ENCODE measurements at regions not wholly inside any gene's neighbourhood (a gene's known extent, or its start where the extent isn't known, plus 50 kb on each side); places are given as distances from the start of the nearest gene placed in this dataset.

GRCh38 chr13:73514208-73514607 is 455.4 kb downstream of the KLF5 start:
- H3K4me1 ChIP-seq (ENCODE audit: insufficient read depth, poor library complexity, severe bottlenecking), result peaks cover 12% of the 10 kb centered on the region
- DNase-seq (ENCODE audit: low spot score), result no peak
- H3K36me3 ChIP-seq (ENCODE audit: low read depth), result no peaks in the 10 kb centered on the region
- no peak overlapping the region for H3K27ac ChIP-seq (ENCODE audit: poor library complexity, severe bottlenecking)
- TF ChIP-seq CTCF (IDR thresholded peaks at IDR 0.05; ENCODE audit: poor library complexity, severe bottlenecking), result no peak
- no peaks in the 10 kb centered on the region for H3K27me3 ChIP-seq (ENCODE audit: insufficient read depth, poor library complexity, severe bottlenecking)
- no peak for ATAC-seq (ENCODE audit: low read depth)
- peaks cover 2% of the 10 kb centered on the region for H3K9me3 ChIP-seq (ENCODE audit: severe bottlenecking)
- H3K4me3 ChIP-seq (ENCODE audit: severe bottlenecking), result no peak overlapping the region

GRCh38 chr13:73513751-73514150 is 454.9 kb downstream of the KLF5 start:
- peaks cover 2% of the 10 kb centered on the region for H3K9me3 ChIP-seq (ENCODE audit: severe bottlenecking)
- no peak overlapping the region for H3K27ac ChIP-seq (ENCODE audit: poor library complexity, severe bottlenecking)
- H3K4me1 ChIP-seq (ENCODE audit: insufficient read depth, poor library complexity, severe bottlenecking), result peaks cover 12% of the 10 kb centered on the region
- TF ChIP-seq CTCF (IDR thresholded peaks at IDR 0.05; ENCODE audit: poor library complexity, severe bottlenecking), result no peak
- ATAC-seq (ENCODE audit: low read depth) (no peak), DNase-seq (ENCODE audit: low spot score) (no peak)
- H3K36me3 ChIP-seq (ENCODE audit: low read depth), result no peaks in the 10 kb centered on the region
- no peaks in the 10 kb centered on the region for H3K27me3 ChIP-seq (ENCODE audit: insufficient read depth, poor library complexity, severe bottlenecking)
- no peak overlapping the region for H3K4me3 ChIP-seq (ENCODE audit: severe bottlenecking)

GRCh38 chr13:73508841-73509240 is 450.0 kb downstream of the KLF5 start:
- Histone ChIP-seq H3K36me3 (ENCODE audit: low read depth) (no peaks in the 10 kb centered on the region), H3K4me3 (ENCODE audit: severe bottlenecking) (no peak overlapping the region), H3K27me3 (ENCODE audit: insufficient read depth, poor library complexity, severe bottlenecking) (no peaks in the 10 kb centered on the region), H3K9me3 (ENCODE audit: severe bottlenecking) (no peaks in the 10 kb centered on the region), H3K27ac (ENCODE audit: poor library complexity, severe bottlenecking) (no peak overlapping the region), H3K4me1 (ENCODE audit: insufficient read depth, poor library complexity, severe bottlenecking) (peaks cover 5% of the 10 kb centered on the region)
- DNase-seq (ENCODE audit: low spot score) (no peak), ATAC-seq (ENCODE audit: low read depth) (no peak)
- no peak for TF ChIP-seq CTCF (IDR thresholded peaks at IDR 0.05; ENCODE audit: poor library complexity, severe bottlenecking)

GRCh38 chr13:73505376-73505890 is 446.6 kb downstream of the KLF5 start:
- no peaks in the 10 kb centered on the region for H3K27me3 ChIP-seq (ENCODE audit: insufficient read depth, poor library complexity, severe bottlenecking)
- no peak overlapping the region for H3K27ac ChIP-seq (ENCODE audit: poor library complexity, severe bottlenecking)
- no peaks in the 10 kb centered on the region for H3K9me3 ChIP-seq (ENCODE audit: severe bottlenecking)
- DNase-seq (ENCODE audit: low spot score) (no peak), ATAC-seq (ENCODE audit: low read depth) (no peak)
- H3K4me3 ChIP-seq (ENCODE audit: severe bottlenecking), result no peak overlapping the region
- no peaks in the 10 kb centered on the region for H3K4me1 ChIP-seq (ENCODE audit: insufficient read depth, poor library complexity, severe bottlenecking)
- H3K36me3 ChIP-seq (ENCODE audit: low read depth), result no peaks in the 10 kb centered on the region
- no peak for TF ChIP-seq CTCF (IDR thresholded peaks at IDR 0.05; ENCODE audit: poor library complexity, severe bottlenecking)

GRCh38 chr13:73499695-73500094 is 440.9 kb downstream of the KLF5 start:
- ATAC-seq (ENCODE audit: low read depth) (no peak), DNase-seq (ENCODE audit: low spot score) (no peak)
- no peak for TF ChIP-seq CTCF (IDR thresholded peaks at IDR 0.05; ENCODE audit: poor library complexity, severe bottlenecking)
- H3K4me3 ChIP-seq (ENCODE audit: severe bottlenecking), result no peak overlapping the region
- H3K27me3 ChIP-seq (ENCODE audit: insufficient read depth, poor library complexity, severe bottlenecking), result no peaks in the 10 kb centered on the region
- H3K36me3 ChIP-seq (ENCODE audit: low read depth), result no peaks in the 10 kb centered on the region
- no peaks in the 10 kb centered on the region for H3K9me3 ChIP-seq (ENCODE audit: severe bottlenecking)
- no peak overlapping the region for H3K27ac ChIP-seq (ENCODE audit: poor library complexity, severe bottlenecking)
- H3K4me1 ChIP-seq (ENCODE audit: insufficient read depth, poor library complexity, severe bottlenecking), result peaks cover 15% of the 10 kb centered on the region
